H9 (cell line): ENCODE measurements at regions not wholly inside any gene's neighbourhood (a gene's known extent, or its start where the extent isn't known, plus 50 kb on each side); places are given as distances from the start of the nearest gene placed in this dataset.

Source experiments
- DNase-seq: peaks from one replicate; pipeline ENCODE4 v3.0.0-alpha.2; 2017
- H2AFZ ChIP-seq: one replicate; pipeline ENCODE4 v1.6.1; 2013; ENCODE audit warnings: mild to moderate bottlenecking, low read length, control low read depth, moderate library complexity
- H2AK5ac ChIP-seq: 2 replicates; pipeline ENCODE4 v1.6.1; 2013; ENCODE audit warnings: low read length, control low read depth, mixed read lengths; ENCODE audit not compliant: insufficient read length
- H2BK120ac ChIP-seq: one replicate; pipeline ENCODE4 v1.6.1; 2013; ENCODE audit warnings: low read depth, mild to moderate bottlenecking, low read length, control low read depth, inconsistent platforms; ENCODE audit not compliant: poor library complexity, severe bottlenecking
- H2BK12ac ChIP-seq: 2 replicates; pipeline ENCODE4 v1.6.1; 2013; ENCODE audit warnings: low read length, control low read depth, mixed read lengths, low read depth; ENCODE audit not compliant: insufficient read length
- H2BK15ac ChIP-seq: 2 replicates; pipeline ENCODE4 v1.6.1; 2013; ENCODE audit warnings: low read depth, low read length, control low read depth
- H2BK20ac ChIP-seq: one replicate; pipeline ENCODE4 v1.6.1; 2013; ENCODE audit warnings: low read depth, mild to moderate bottlenecking, low read length, control low read depth, inconsistent platforms; ENCODE audit not compliant: poor library complexity, severe bottlenecking
- H2BK5ac ChIP-seq: 2 replicates; pipeline ENCODE4 v1.6.1; 2013; ENCODE audit warnings: low read length, control low read depth, mixed read lengths; ENCODE audit not compliant: insufficient read length
- H3K14ac ChIP-seq: 2 replicates; pipeline ENCODE4 v1.6.1; 2013; ENCODE audit warnings: low read length, control low read depth; ENCODE audit not compliant: insufficient read depth
- H3K18ac ChIP-seq: 2 replicates; pipeline ENCODE4 v1.6.1; 2013; ENCODE audit warnings: low read depth, mild to moderate bottlenecking, mixed read lengths, low read length, control low read depth; ENCODE audit not compliant: insufficient read length
- H3K23ac ChIP-seq: 2 replicates; pipeline ENCODE4 v1.6.1; 2013; ENCODE audit warnings: low read length, control low read depth, mixed read lengths, low read depth; ENCODE audit not compliant: insufficient read length
- H3K23me2 ChIP-seq: 2 replicates; pipeline ENCODE4 v1.6.1; 2013; ENCODE audit warnings: low read depth, mild to moderate bottlenecking, mixed read lengths, low read length, control low read depth; ENCODE audit not compliant: insufficient read length, poor library complexity, severe bottlenecking
- H3K27ac ChIP-seq: 2 replicates; pipeline ENCODE4 v1.5.1; 2013; ENCODE audit warnings: low read length, control low read depth, mixed read lengths, low read depth; ENCODE audit not compliant: insufficient read length
- H3K27me3 ChIP-seq: 2 replicates; pipeline ENCODE4 v1.6.1; 2013; ENCODE audit warnings: low read length, control low read depth, inconsistent platforms; ENCODE audit not compliant: insufficient read depth
- H3K4ac ChIP-seq: 2 replicates; pipeline ENCODE4 v1.6.1; 2013; ENCODE audit warnings: low read depth, mild to moderate bottlenecking, control low read depth, inconsistent platforms, low read length, moderate library complexity
- H3K4me1 ChIP-seq: 2 replicates; pipeline ENCODE4 v1.6.1; 2013; ENCODE audit warnings: low read length, control low read depth, inconsistent platforms; ENCODE audit not compliant: insufficient read depth
- H3K4me2 ChIP-seq: 2 replicates; pipeline ENCODE4 v1.6.1; 2013; ENCODE audit warnings: low read length, control low read depth, mixed read lengths; ENCODE audit not compliant: insufficient read length, insufficient read depth
- H3K56ac ChIP-seq: 2 replicates; pipeline ENCODE4 v1.6.1; 2013; ENCODE audit warnings: low read depth, mild to moderate bottlenecking, mixed read lengths, low read length, control low read depth; ENCODE audit not compliant: insufficient read length
- H3K79me1 ChIP-seq: 2 replicates; pipeline ENCODE4 v1.6.1; 2013; ENCODE audit warnings: low read depth, mild to moderate bottlenecking, moderate library complexity, low read length, control low read depth, inconsistent platforms; ENCODE audit not compliant: insufficient read depth, poor library complexity, severe bottlenecking
- H3K79me2 ChIP-seq: 2 replicates; pipeline ENCODE4 v1.6.1; 2013; ENCODE audit warnings: low read length, control low read depth, inconsistent platforms; ENCODE audit not compliant: insufficient read depth
- H3K9ac ChIP-seq: 2 replicates; pipeline ENCODE4 v1.6.1; 2013; ENCODE audit warnings: low read length, control low read depth, mixed read lengths; ENCODE audit not compliant: insufficient read length; ENCODE audit errors: extremely low read depth
- H3K9me3 ChIP-seq: one replicate; pipeline ENCODE4 v1.6.1; 2013; ENCODE audit warnings: low read depth, low read length, inconsistent platforms; ENCODE audit not compliant: control insufficient read depth
- H3T11ph ChIP-seq: one replicate; pipeline ENCODE4 v1.6.1; 2013; ENCODE audit warnings: mild to moderate bottlenecking, low read length, control low read depth, inconsistent platforms
- H4K20me1 ChIP-seq: one replicate; pipeline ENCODE4 v1.6.1; 2013; ENCODE audit not compliant: control insufficient read depth, insufficient read length, insufficient read depth
- H4K5ac ChIP-seq: 2 replicates; pipeline ENCODE4 v1.6.1; 2013; ENCODE audit warnings: low read depth, mild to moderate bottlenecking, mixed read lengths, low read length, control low read depth; ENCODE audit not compliant: insufficient read length
- H4K8ac ChIP-seq: replicated peaks from 2 replicates; pipeline ENCODE4 v1.6.1; 2013; ENCODE audit warnings: low read length, control low read depth, mixed read lengths, low read depth; ENCODE audit not compliant: insufficient read length
- H4K91ac ChIP-seq: 2 replicates; pipeline ENCODE4 v1.6.1; 2013; ENCODE audit warnings: low read depth, mild to moderate bottlenecking, moderate library complexity, mixed read lengths, low read length, control low read depth; ENCODE audit not compliant: insufficient read length
- H3K27ac Mint-ChIP-seq, 3 experiments: 2 replicates in 2 of 3; 3 replicates in 1 of 3; pipeline ENCODE4 v1.8.0; 2020 to 2021; ENCODE audit warnings: mixed read lengths in 3 of 3, mild to moderate bottlenecking in 1 of 3, moderate library complexity in 1 of 3
- H3K27me3 Mint-ChIP-seq: 2 replicates; pipeline ENCODE4 v1.8.0; 2021; ENCODE audit warnings: low read depth, mild to moderate bottlenecking, moderate library complexity, mixed read lengths
- H3K36me3 Mint-ChIP-seq, 3 experiments: 2 replicates in 2 of 3; 3 replicates in 1 of 3; pipeline ENCODE4 v1.8.0; 2020 to 2021; ENCODE audit warnings: low read depth in 3 of 3, mixed read lengths in 3 of 3; ENCODE audit not compliant: insufficient read depth in 1 of 3
- H3K4me1 Mint-ChIP-seq, 2 experiments: 2 replicates each; pipeline ENCODE4 v1.8.0; 2020; ENCODE audit warnings: mixed read lengths in 2 of 2
- H3K4me3 Mint-ChIP-seq, 2 experiments: 2 replicates in 1 of 2; 3 replicates in 1 of 2; pipeline ENCODE4 v1.8.0; 2020 to 2021; ENCODE audit warnings: mild to moderate bottlenecking in 2 of 2, mixed read lengths in 2 of 2, moderate library complexity in 1 of 2
- H3K9me3 Mint-ChIP-seq, 2 experiments: 2 replicates in 1 of 2; 3 replicates in 1 of 2; pipeline ENCODE4 v1.8.0; 2020; ENCODE audit warnings: mild to moderate bottlenecking in 2 of 2, mixed read lengths in 2 of 2, moderate library complexity in 1 of 2
- WGBS: extraction: QIAGEN DNeasy Blood & Tissue Kit; methylation state at CpG from one replicate; pipeline ENCODE4 v1.1.7; 2013; ENCODE audit warnings: missing lambda C conversion rate, low lambda C conversion rate, mixed read lengths; ENCODE audit not compliant: insufficient read length; ENCODE audit errors: extremely low coverage; 5-methylcytosine and 5-hydroxymethylcytosine counted together
- TF ChIP-seq, protein P1 (sequence below): fragments of 200-600 bp; sonication (generic); conservative IDR thresholded peaks from 3 replicates; pipeline ENCODE4 v1.8.0; 2021; ENCODE audit warnings: antibody characterized with exemption, mild to moderate bottlenecking

DNA sequence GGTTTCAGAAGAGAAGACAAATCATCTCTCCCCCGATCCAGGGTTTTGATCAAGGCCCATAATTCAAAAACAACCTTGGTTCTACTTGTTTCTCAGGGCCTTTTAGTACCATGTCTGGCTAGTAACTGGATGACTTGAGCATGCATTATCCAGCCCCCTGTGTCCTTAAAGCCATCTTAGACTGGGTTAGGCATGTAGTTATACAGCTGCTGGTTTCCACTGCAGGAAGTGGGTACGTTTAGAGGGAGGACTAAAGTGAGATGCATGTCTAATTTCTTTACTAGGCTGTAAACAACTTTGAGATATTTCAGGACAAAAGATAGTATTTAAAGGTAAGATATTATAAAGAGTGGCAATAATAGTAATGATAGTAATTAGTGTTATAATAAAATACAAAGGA lies 372.0 kb downstream of the PLK2 start:
- Mint-ChIP-seq H3K4me3 (no peak overlapping the region), H3K9me3 (no peaks in the 10 kb centered on the region), H3K4me1 (no peaks in the 10 kb centered on the region; a peak in 1 of 4 replicates), H3K27ac (no peak overlapping the region), H3K36me3 (no peaks in the 10 kb centered on the region; a peak in 1 of 7 replicates), H3K27me3 (no peaks in the 10 kb centered on the region)
- TF ChIP-seq, protein P1, sequence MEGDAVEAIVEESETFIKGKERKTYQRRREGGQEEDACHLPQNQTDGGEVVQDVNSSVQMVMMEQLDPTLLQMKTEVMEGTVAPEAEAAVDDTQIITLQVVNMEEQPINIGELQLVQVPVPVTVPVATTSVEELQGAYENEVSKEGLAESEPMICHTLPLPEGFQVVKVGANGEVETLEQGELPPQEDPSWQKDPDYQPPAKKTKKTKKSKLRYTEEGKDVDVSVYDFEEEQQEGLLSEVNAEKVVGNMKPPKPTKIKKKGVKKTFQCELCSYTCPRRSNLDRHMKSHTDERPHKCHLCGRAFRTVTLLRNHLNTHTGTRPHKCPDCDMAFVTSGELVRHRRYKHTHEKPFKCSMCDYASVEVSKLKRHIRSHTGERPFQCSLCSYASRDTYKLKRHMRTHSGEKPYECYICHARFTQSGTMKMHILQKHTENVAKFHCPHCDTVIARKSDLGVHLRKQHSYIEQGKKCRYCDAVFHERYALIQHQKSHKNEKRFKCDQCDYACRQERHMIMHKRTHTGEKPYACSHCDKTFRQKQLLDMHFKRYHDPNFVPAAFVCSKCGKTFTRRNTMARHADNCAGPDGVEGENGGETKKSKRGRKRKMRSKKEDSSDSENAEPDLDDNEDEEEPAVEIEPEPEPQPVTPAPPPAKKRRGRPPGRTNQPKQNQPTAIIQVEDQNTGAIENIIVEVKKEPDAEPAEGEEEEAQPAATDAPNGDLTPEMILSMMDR, result no peak
- Histone ChIP-seq H3K9me3 (no peaks in the 10 kb centered on the region), H2BK5ac (no peak overlapping the region), H3K4ac (no peak overlapping the region), H4K5ac (no peak overlapping the region), H2BK120ac (no peak overlapping the region), H4K20me1 (no peaks in the 10 kb centered on the region), H3K9ac (no peak overlapping the region), H3K18ac (no peak overlapping the region), H3K79me2 (no peaks in the 10 kb centered on the region), H3K27ac (no peak overlapping the region), H3K14ac (no peak overlapping the region), H4K8ac (no peak overlapping the region), H2BK20ac (no peak overlapping the region), H3K4me2 (no peak overlapping the region), H3T11ph (no peak overlapping the region), H3K4me1 (no peaks in the 10 kb centered on the region; the same call in 1 of the 2 replicates), H2AFZ (no peak overlapping the region), H3K23ac (no peak overlapping the region), H3K23me2 (no peaks in the 10 kb centered on the region), H2AK5ac (no peak overlapping the region), H2BK12ac (no peak overlapping the region), H3K27me3 (no peaks in the 10 kb centered on the region), H3K79me1 (no peaks in the 10 kb centered on the region), H4K91ac (no peak overlapping the region), H3K56ac (no peak overlapping the region), H2BK15ac (no peak overlapping the region)
- no CpG with 5 or more reads among the region's 2 CpGs for WGBS
- no peak for DNase-seq
